AG09319 (cell line): ENCODE measurements at regions not wholly inside any gene's neighbourhood (a gene's known extent, or its start where the extent isn't known, plus 50 kb on each side); places are given as distances from the start of the nearest gene placed in this dataset.

Source experiments
- DNase-seq: peaks from one replicate; pipeline ENCODE4 v3.0.0-alpha.2; 2010; ENCODE audit warnings: low read depth; ENCODE audit errors: extremely low read depth
- CTCF ChIP-seq: IDR thresholded peaks from 2 replicates; pipeline ENCODE4 v1.5.1; 2011; ENCODE audit warnings: low read depth, mild to moderate bottlenecking, inconsistent platforms, low read length, moderate library complexity

DNA sequence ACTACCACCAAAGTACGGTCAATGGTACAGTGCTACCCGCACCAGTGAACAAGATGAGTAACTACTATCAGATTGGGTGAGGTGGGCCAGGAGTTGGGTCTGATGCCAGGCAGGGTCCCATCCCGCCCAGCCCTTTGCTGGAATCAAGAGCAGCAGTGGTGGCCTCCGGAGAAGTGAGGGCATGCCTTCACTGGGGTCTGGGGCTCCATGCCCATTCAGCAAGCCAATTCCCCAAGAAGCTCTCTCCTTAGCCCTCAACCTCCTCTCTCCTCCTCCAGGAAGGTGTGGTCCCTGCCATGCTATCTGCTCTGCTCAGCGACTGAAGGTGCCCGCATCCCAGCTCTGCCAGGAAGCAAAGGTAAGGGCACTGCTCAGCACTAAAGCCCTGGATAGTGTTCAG lies 62.7 kb upstream of the CPLX2 start:
- no peak for DNase-seq
- no peak for TF ChIP-seq CTCF

- TF ChIP-seq CTCF, result no peak
- DNase-seq, result peak; percentile 41
These were observed 61.8 kb upstream of the CPLX2 start for GRCh38 chr5:175809531-175810121.

DNA sequence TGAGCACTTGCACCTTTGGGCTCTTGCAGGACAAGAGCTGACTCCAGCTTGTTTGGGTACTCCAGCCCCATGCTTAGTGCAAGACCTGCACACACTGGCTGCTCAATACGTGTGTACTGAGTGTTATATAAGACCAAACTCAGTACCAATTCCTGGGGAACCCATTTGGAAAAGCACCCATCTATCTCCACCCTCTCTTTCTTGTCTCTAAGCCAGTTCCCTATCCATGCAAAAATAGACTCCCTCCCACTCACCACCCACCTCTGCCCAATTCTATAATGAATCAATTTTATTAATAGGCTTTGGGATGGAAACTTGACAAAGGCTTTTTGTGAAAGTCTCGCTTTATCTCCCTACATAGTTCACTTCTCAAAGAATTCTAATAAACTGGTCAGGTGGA lies 60.9 kb upstream of the CPLX2 start:
- TF ChIP-seq CTCF, result no peak
- DNase-seq, result no peak

- TF ChIP-seq CTCF, result no peak
- no peak for DNase-seq
These were observed 59.8 kb upstream of the CPLX2 start for GRCh38 chr5:175811589-175811988.

- TF ChIP-seq CTCF, result no peak
- no peak for DNase-seq
These were observed 57.3 kb upstream of the CPLX2 start for GRCh38 chr5:175813943-175814630.

DNA sequence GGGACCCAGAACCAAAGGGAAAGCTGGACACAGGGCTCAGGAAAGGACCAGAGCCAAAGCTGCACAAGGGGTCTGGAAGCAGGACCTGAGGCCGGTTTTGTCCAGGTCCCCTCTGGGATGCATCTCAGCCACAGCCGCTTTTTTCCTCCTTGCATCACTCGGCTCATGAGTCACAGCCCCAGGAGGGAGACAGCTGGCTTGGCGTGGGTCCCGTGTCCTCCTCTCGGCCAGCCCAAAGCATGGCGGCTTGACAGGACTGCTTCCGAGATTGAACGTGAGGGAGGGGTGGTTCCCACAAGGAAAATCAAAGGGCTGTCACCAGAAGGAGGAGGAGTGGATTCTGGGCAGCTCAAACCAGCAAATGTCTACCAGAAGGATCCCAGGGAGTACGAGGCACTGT lies 56.7 kb upstream of the CPLX2 start:
- peak; percentile 20 for DNase-seq
- no peak for TF ChIP-seq CTCF

DNA sequence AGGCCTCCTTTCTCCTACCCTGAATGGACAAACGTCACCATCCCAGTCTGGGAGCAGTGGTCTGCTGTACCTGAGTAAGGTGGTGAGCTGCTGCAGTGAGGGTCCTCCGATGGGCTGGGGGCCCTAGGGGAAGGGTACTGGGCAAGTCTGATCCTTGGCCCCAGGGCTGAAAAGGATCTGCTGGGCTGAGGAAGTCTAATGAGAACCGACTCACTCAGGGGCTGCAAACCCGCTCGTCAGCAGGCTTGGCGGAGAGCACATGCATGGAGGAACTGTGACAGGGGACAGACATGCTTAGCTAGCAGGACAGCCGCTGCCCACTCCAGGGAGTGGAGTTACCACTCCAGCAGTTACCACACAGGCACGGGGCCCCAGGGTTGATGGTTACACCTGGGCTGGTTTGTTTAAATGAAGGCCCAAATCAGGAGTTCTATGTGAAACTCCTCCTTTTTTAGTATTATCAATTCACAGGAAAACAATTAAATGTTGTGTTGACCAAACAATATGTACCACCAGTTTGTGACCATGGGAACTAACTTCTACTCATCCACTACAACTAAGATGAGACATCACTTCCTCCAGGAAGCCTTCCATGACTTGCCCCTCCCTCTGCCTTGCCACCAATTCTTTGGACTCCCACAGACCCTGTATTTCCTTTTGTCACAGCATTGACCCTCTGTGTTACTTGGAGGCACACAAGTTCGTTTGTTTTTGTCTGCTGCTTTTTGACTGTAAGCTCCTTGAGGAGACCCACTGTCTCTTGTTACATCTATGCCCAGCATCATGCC lies 56.1 kb upstream of the CPLX2 start:
- TF ChIP-seq CTCF, result no peak
- no peak for DNase-seq
